ENCODE measurements at regions not wholly inside any gene's neighbourhood (a gene's known extent, or its start where the extent isn't known, plus 50 kb on each side); places are given as distances from the start of the nearest gene placed in this dataset.
"Not testable (repeated sequence)": the region's sequence is repeated elsewhere in the genome, so short reads cannot be mapped to it uniquely, and the experiment has no call there.

DNA sequence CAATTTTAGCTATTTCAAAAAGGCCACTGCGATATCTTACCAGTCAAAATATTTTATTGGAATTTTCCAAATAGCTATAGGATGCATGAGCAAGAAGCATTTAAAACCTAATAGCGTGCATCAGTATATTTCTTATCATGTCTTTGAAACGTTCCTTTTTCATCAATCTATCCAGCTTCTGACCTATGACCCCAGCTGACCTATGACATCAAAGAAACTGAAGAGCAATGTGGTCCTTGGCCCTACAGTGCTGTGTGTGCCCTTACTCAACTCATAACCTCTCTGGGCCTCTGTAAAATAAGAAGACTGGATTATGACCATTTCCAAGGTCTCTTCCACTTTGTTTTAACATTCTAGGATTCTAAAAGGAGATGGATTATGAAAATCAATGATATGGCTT is 118.2 kb downstream of the ZNF22 start:
- no peak for TF ChIP-seq CTCF (IDR thresholded peaks at IDR 0.05)
- Mint-ChIP-seq H3K9me3 (ENCODE audit: low read depth) (no peaks in the 10 kb centered on the region), H3K27me3 (ENCODE audit: low read depth) (peaks cover 29% of the 10 kb centered on the region), H3K4me3 (ENCODE audit: unreplicated experiment) (no peak overlapping the region), H3K27ac (ENCODE audit: unreplicated experiment) (no peak overlapping the region), H3K4me1 (ENCODE audit: low read depth) (no peaks in the 10 kb centered on the region), H3K36me3 (ENCODE audit: low read depth) (no peaks in the 10 kb centered on the region)
- no peak for DNase-seq (ENCODE audit: low spot score)

- not testable (repeated sequence) for H3K4me3 Mint-ChIP-seq (ENCODE audit: unreplicated experiment); H3K27ac Mint-ChIP-seq (ENCODE audit: unreplicated experiment); DNase-seq (ENCODE audit: low spot score); H3K9me3 Mint-ChIP-seq (ENCODE audit: low read depth); H3K36me3 Mint-ChIP-seq (ENCODE audit: low read depth); H3K4me1 Mint-ChIP-seq (ENCODE audit: low read depth)
- peaks cover 16% of the 10 kb centered on the region for H3K27me3 Mint-ChIP-seq (ENCODE audit: low read depth)
Measured at GRCh38 chr10:45122180-45122860, 121.6 kb downstream of the ZNF22 start.

GRCh38 chr10:45135443-45136198 is 134.9 kb downstream of the ZNF22 start:
- H3K27ac Mint-ChIP-seq (ENCODE audit: unreplicated experiment), result no peak overlapping the region
- H3K36me3 Mint-ChIP-seq (ENCODE audit: low read depth), result no peaks in the 10 kb centered on the region
- no peak overlapping the region for H3K4me3 Mint-ChIP-seq (ENCODE audit: unreplicated experiment)
- H3K4me1 Mint-ChIP-seq (ENCODE audit: low read depth), result no peaks in the 10 kb centered on the region
- no peaks in the 10 kb centered on the region for H3K27me3 Mint-ChIP-seq (ENCODE audit: low read depth)
- H3K9me3 Mint-ChIP-seq (ENCODE audit: low read depth), result no peaks in the 10 kb centered on the region
- DNase-seq (ENCODE audit: low spot score), result no peak
- no peak for TF ChIP-seq CTCF (IDR thresholded peaks at IDR 0.05)

DNA sequence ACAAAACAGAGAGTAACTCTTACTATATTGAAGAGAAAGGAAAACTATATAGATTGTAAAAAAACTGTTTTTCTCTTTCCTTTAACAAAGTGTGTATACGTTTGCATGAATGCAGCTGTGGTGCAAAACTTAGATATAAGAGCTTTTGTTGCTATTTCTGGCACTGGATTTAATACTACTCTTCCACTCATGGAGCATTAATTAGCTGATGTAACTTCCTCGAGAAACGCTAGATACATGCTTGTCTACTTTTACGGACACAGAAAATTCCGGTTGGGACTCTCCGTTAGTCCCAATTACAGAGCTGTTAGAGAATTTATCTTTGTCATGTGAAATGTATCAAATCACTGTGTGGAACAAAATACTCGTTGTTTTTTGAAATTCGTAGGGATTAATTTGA is 135.5 kb downstream of the ZNF22 start:
- H3K27ac Mint-ChIP-seq (ENCODE audit: unreplicated experiment), result no peak overlapping the region
- no peaks in the 10 kb centered on the region for H3K4me1 Mint-ChIP-seq (ENCODE audit: low read depth)
- no peak for DNase-seq (ENCODE audit: low spot score)
- no peak for TF ChIP-seq CTCF (IDR thresholded peaks at IDR 0.05)
- H3K36me3 Mint-ChIP-seq (ENCODE audit: low read depth), result no peaks in the 10 kb centered on the region
- no peak overlapping the region for H3K4me3 Mint-ChIP-seq (ENCODE audit: unreplicated experiment)
- no peaks in the 10 kb centered on the region for H3K9me3 Mint-ChIP-seq (ENCODE audit: low read depth)
- peaks cover 2% of the 10 kb centered on the region for H3K27me3 Mint-ChIP-seq (ENCODE audit: low read depth)

GRCh38 chr10:45144326-45145070 is 143.8 kb downstream of the ZNF22 start:
- H3K4me3 Mint-ChIP-seq (ENCODE audit: unreplicated experiment), result no peak overlapping the region
- no peaks in the 10 kb centered on the region for H3K36me3 Mint-ChIP-seq (ENCODE audit: low read depth)
- H3K4me1 Mint-ChIP-seq (ENCODE audit: low read depth), result no peaks in the 10 kb centered on the region
- peaks cover 28% of the 10 kb centered on the region for H3K27me3 Mint-ChIP-seq (ENCODE audit: low read depth)
- no peak for TF ChIP-seq CTCF (IDR thresholded peaks at IDR 0.05)
- H3K27ac Mint-ChIP-seq (ENCODE audit: unreplicated experiment), result no peak overlapping the region
- no peak for DNase-seq (ENCODE audit: low spot score)
- peaks cover 5% of the 10 kb centered on the region for H3K9me3 Mint-ChIP-seq (ENCODE audit: low read depth)

DNA sequence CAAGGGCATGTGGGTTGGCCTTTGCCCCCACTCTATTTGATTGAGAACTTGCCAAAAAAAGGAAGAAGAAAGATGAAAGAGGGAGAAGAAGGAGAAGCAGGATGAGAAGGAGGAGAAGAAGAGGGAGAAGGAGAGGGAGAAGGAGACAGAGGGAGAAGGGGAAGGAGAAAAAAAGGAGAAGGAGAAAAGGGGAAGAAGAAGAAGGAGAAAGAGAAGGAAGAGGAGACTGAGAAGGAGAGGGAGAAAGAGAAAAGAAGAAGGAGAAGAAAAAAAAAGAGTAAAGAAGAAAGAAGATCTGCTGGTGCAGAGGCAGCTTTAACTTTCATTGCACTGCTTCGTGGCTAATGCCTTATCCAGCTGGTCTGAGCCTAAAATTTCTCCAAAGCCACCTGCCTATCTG is 144.4 kb downstream of the ZNF22 start:
- not testable (repeated sequence) for H3K27ac Mint-ChIP-seq (ENCODE audit: unreplicated experiment); H3K9me3 Mint-ChIP-seq (ENCODE audit: low read depth); DNase-seq (ENCODE audit: low spot score); H3K4me1 Mint-ChIP-seq (ENCODE audit: low read depth); H3K36me3 Mint-ChIP-seq (ENCODE audit: low read depth); H3K4me3 Mint-ChIP-seq (ENCODE audit: unreplicated experiment)
- peaks cover 28% of the 10 kb centered on the region for H3K27me3 Mint-ChIP-seq (ENCODE audit: low read depth)

Measured in chondrocyte (in vitro differentiated cells).